ENCODE measurements at regions not wholly inside any gene's neighbourhood (a gene's known extent, or its start where the extent isn't known, plus 50 kb on each side); places are given as distances from the start of the nearest gene placed in this dataset.

GRCh38 chr12:124078800-124079199, 105.8 kb downstream of the ZNF664 start:
- TF ChIP-seq CTCF (IDR thresholded peaks at IDR 0.05 in 4 of 5, conservative IDR thresholded peaks at IDR 0.05 in 1 of 5) (no peak), POLR2A (IDR thresholded peaks at IDR 0.05) (no peak)
